HG03175 (cell line): ENCODE measurements at regions not wholly inside any gene's neighbourhood (a gene's known extent, or its start where the extent isn't known, plus 50 kb on each side); places are given as distances from the start of the nearest gene placed in this dataset.
"Not testable (repeated sequence)": the region's sequence is repeated elsewhere in the genome, so short reads cannot be mapped to it uniquely, and the experiment has no call there.

Experiments
- ATAC-seq: cut with Tn5 transposase; IDR thresholded peaks from one replicate; pipeline ENCODE4 v1.9.1; 2021; ENCODE audit warnings: mild to moderate bottlenecking, moderate library complexity; ENCODE audit not compliant: unreplicated experiment

DNA sequence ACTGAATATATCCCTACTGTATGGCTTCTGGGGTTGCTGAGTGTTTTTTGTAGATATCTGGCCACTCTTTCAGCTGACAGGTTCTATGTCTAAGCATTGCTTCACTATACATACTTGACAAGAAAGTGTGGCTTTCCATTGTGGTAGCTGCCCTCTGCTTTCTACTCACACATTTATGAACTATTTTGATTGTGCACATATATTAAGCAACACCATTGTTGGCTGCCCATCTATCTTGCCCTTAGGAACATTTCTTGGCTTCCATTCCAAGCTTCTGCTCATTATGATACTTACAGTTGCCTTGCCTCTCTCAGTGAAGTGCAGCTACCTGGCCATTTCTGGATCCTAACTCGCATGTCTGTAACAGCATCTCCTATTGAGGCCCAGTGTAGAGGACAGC lies 153.6 kb upstream of the MOCS2 start:
- ATAC-seq: no peak

- no peak for ATAC-seq
These were observed 155.5 kb upstream of the MOCS2 start for GRCh38 chr5:53265043-53265442.

- ATAC-seq: not testable (repeated sequence)
These were observed 158.7 kb upstream of the MOCS2 start for GRCh38 chr5:53268241-53268640.

- ATAC-seq: no peak
These were observed 166.1 kb upstream of the MOCS2 start for GRCh38 chr5:53275666-53276065.

DNA sequence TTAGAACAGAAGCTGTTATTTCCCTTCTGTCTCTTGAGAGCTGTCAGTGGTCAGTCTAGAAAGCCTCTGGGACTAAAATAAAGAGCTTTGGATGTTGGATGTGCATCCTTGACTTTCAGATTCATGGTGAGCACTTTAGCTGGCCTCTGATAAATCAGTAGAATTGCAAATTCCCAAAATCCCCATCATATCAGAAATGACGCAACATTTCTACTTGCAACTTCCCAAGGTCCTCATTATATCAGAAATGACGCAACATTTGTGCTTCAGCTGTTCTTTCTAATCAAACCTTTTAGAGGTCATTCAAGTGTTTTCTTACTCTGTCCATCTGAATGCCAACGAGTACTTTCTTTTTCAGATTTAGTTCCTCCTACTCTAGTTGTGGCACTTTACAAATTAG lies 167.3 kb upstream of the MOCS2 start:
- no peak for ATAC-seq

GRCh38 chr5:53277491-53277890 lies 167.9 kb upstream of the MOCS2 start:
- no peak for ATAC-seq

DNA sequence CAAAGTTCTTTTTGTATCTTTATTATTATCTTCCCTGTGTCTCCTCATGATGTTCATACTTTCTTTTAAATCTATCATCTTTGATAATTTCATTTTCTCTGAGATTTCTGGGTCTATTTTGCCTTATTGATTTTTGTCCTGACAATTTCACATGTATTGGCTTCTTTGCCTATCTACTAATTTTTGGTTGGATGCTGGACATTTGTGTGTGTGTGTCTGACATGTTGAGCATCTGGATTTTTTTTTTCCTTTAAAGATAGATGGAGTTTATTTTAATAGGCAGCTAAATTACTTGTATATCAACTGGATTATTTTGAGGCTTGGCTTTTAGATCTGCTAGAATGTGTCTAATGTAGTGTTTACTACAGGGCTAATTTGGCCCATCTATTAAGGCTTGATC lies 178.0 kb upstream of the MOCS2 start:
- no peak for ATAC-seq

DNA sequence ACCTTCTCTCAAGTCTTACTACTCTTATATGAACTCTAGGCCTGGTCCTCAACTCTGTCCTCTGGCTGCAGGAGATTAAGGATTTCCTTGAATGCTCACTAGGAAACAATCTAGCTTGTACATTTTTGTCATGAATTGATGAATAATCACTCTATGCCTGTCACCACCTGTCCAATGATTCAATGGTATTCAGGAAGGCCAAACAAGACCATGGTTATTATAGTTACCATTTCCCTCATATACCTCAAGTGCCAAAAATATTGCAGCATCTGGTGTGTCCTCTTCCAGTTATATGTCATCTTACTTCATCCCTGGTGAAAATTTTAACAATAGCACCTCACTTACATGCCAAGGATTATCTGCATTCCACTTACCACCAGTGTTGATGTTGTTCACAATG lies 179.0 kb upstream of the MOCS2 start:
- ATAC-seq: no peak

- no peak for ATAC-seq
These were observed 181.5 kb upstream of the MOCS2 start for GRCh38 chr5:53291047-53291446.

- no peak for ATAC-seq
These were observed 182.0 kb upstream of the MOCS2 start for GRCh38 chr5:53291528-53291927.

- ATAC-seq: no peak
These were observed 181.6 kb upstream of the FST start for GRCh38 chr5:53298841-53299240.

- no peak for ATAC-seq
These were observed 177.9 kb upstream of the FST start for GRCh38 chr5:53302529-53302928.

DNA sequence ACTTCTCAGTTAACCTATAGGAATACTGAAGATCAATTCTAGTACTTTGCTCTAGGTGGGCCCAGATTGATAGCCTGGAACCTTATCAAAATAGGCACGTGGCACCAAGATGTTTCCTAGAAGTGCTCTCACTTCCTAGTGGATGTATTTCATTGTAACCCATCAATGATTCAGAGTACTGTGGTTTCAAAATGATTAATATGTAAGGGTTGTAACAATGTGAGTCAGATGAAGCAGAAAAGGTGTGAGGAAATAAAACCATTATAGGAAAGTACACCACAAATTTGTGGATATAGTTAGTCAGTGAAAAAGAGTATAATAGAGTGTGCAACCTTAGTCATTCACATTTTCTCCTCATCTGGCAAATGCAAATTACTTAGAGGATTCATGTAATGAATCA lies 177.3 kb upstream of the FST start:
- no peak for ATAC-seq

DNA sequence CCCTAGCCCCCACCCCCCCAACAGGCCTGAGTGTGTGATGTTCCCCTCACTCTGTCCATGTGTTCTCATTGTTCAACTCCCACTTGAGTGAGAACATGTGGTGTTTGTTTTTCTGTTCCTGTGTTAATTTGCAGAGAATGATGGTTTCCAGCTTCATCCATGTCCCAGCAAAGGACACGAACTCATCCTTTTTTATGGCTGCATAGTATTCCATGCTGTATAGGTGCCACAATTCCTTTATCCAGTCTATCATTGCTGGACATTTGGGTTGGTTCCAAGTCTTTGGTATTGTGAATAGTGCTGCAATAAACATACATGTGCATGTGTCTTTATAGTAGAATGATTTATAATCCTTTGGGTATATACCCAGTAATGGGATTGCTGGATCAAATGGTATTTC lies 175.1 kb upstream of the FST start:
- ATAC-seq: not testable (repeated sequence)

GRCh38 chr5:53309653-53310052 lies 170.8 kb upstream of the FST start:
- no peak for ATAC-seq

- no peak for ATAC-seq
These were observed 168.7 kb upstream of the FST start for GRCh38 chr5:53311681-53312080.

- ATAC-seq: no peak
These were observed 167.3 kb upstream of the FST start for GRCh38 chr5:53313145-53313544.

DNA sequence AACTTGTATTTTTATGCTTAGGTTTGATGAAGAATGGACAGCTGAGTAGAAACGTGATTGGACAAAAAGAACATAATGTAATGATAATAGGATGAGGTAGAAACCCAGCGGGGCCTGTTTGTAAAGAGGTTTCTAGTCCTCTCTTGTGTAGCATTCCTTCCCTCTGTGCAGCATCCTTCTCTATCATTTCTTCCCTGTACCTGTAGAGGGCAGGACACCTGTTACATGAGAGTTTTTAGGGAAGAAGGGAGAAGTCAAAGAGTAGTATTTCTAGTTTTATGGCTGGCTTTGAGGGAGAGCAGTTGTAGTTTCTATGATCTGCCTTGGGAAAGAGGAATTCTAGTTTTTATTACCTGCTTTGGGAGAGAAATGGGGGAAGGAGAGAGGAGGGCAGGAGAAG lies 162.1 kb upstream of the FST start:
- no peak for ATAC-seq

GRCh38 chr5:53319315-53319714 lies 161.1 kb upstream of the FST start:
- no peak for ATAC-seq

- no peak for ATAC-seq
These were observed 159.4 kb upstream of the FST start for GRCh38 chr5:53321073-53321472.

DNA sequence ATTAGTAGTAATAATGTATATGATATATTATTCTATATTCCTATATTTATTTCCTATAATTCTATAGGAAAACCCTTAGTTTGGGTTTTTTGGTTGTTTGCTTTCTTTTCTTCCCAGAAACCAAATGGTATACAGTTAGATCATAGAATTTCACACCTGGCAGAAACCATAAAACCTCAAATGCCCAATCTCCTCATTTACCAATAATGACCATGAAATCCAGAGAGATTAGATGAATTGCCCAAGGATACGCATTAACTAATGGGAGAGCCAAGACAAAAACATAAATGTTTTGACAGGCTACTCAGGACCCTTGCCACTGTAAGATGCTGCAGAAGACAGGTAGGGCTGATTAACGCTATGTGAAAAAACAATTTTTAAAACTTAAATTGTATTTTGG lies 158.7 kb upstream of the FST start:
- ATAC-seq: no peak

DNA sequence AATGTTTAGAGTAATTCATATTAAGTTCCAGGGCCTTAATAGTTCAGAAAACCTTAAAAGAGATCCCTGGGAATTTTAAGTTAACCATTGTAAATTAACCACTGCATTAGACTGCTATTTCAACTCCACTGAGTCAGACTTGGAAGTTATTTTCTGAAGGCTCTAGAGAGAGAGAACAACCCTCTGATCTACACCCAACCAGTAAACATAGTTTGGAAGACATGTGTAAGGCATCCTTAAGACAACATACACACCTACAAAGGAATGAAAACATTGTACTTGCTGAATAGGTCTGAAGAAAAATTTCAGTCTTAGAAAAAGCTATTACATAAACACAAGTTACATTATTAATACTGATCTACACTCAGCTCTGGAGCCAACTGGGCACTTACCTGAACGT lies 158.2 kb upstream of the FST start:
- ATAC-seq: no peak

- ATAC-seq: peak; percentile 7
These were observed 156.9 kb upstream of the FST start for GRCh38 chr5:53323511-53323910.
